HFFc6 (cell line): ENCODE measurements at regions not wholly inside any gene's neighbourhood (a gene's known extent, or its start where the extent isn't known, plus 50 kb on each side); places are given as distances from the start of the nearest gene placed in this dataset.

Experiments
- DNase-seq: peaks from one replicate; pipeline ENCODE4 v3.0.0-alpha.2; 2018
- H3K27ac Mint-ChIP-seq: 2 replicates; pipeline ENCODE4 v1.8.0; 2020; ENCODE audit warnings: mild to moderate bottlenecking, mixed read lengths
- H3K27me3 Mint-ChIP-seq: 2 replicates; pipeline ENCODE4 v1.8.0; 2021; ENCODE audit warnings: mild to moderate bottlenecking, moderate library complexity, mixed read lengths; ENCODE audit not compliant: insufficient read depth
- H3K36me3 Mint-ChIP-seq: 2 replicates; pipeline ENCODE4 v1.8.0; 2021; ENCODE audit warnings: low read depth, mixed read lengths
- H3K4me1 Mint-ChIP-seq: 2 replicates; pipeline ENCODE4 v1.8.0; 2020; ENCODE audit warnings: low read depth, mixed read lengths
- H3K4me3 Mint-ChIP-seq: 2 replicates; pipeline ENCODE4 v1.8.0; 2020; ENCODE audit warnings: mild to moderate bottlenecking, moderate library complexity, mixed read lengths
- H3K9me3 Mint-ChIP-seq: 2 replicates; pipeline ENCODE4 v1.8.0; 2020; ENCODE audit warnings: mild to moderate bottlenecking, mixed read lengths
- TF ChIP-seq, protein P1 (sequence below): fragments of 200-600 bp; sonication (generic); IDR thresholded peaks from 2 replicates; pipeline ENCODE4 v1.5.0; 2021; ENCODE audit warnings: antibody characterized with exemption, mild to moderate bottlenecking

DNA sequence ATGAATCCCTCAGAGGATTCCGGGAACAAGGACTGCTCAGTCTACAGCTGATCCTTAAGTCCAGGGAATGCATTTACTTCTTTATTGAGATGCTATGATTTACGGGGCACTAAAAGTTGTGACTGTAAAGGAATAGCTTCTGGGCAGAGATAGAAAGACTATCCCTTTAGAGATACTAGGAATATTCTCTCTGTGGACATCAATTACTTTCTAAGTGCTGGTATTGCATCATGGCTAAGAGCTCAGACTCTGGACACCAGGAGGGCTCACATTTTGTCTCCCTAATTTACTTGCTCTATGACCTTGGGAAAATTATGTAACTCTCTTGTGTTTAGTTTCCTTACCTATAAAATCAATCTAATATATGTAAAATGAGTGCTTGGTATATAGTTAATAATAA is 131.4 kb downstream of the AKAIN1 start:
- H3K9me3 Mint-ChIP-seq = peaks cover 10% of the 10 kb centered on the region
- TF ChIP-seq, protein P1, sequence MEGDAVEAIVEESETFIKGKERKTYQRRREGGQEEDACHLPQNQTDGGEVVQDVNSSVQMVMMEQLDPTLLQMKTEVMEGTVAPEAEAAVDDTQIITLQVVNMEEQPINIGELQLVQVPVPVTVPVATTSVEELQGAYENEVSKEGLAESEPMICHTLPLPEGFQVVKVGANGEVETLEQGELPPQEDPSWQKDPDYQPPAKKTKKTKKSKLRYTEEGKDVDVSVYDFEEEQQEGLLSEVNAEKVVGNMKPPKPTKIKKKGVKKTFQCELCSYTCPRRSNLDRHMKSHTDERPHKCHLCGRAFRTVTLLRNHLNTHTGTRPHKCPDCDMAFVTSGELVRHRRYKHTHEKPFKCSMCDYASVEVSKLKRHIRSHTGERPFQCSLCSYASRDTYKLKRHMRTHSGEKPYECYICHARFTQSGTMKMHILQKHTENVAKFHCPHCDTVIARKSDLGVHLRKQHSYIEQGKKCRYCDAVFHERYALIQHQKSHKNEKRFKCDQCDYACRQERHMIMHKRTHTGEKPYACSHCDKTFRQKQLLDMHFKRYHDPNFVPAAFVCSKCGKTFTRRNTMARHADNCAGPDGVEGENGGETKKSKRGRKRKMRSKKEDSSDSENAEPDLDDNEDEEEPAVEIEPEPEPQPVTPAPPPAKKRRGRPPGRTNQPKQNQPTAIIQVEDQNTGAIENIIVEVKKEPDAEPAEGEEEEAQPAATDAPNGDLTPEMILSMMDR = no peak

DNA sequence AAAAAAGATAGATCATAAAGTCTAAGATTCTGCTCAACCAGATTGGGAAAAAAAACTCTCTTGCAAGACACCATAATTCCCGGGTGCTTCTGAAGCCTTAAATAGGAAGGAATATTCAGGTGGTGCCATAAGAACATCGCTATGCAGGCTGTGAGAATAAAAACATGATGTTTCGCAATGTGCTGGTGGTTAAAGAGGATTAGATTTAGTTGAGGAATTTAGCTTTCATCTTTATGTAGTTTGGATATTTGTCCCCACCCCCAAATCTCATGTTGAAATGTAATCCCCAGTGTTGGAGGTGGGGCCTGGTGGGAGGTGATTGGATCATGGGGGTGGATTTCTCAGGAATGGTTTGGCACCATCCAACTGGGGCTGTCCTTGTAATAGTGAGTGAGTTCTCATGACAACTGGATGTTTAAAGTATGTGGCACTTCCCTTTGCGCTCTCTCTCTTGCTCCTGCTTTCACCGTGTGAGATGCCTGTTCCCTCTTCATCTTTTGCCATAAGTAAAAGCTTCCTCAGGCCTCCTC is 132.2 kb downstream of the AKAIN1 start:
- Mint-ChIP-seq H3K27me3 (no peaks in the 10 kb centered on the region; the same call in 1 of the 2 replicates), H3K4me1 (no peaks in the 10 kb centered on the region), H3K4me3 (no peak overlapping the region), H3K9me3 (peaks cover 10% of the 10 kb centered on the region), H3K36me3 (no peaks in the 10 kb centered on the region; the same call in 1 of the 2 replicates), H3K27ac (no peak overlapping the region)
- TF ChIP-seq, protein P1 = no peak
- no peak for DNase-seq

More for the DNA sequence above, 131.4 kb downstream of the AKAIN1 start:
- Mint-ChIP-seq H3K4me3 (no peak overlapping the region), H3K4me1 (no peaks in the 10 kb centered on the region), H3K27ac (no peak overlapping the region), H3K27me3 (no peaks in the 10 kb centered on the region; the same call in 1 of the 2 replicates), H3K36me3 (no peaks in the 10 kb centered on the region; the same call in 1 of the 2 replicates)
- no peak for DNase-seq

GRCh38 chr18:5061785-5062184 is 135.3 kb downstream of the AKAIN1 start:
- Mint-ChIP-seq H3K4me3 (no peak overlapping the region), H3K27ac (no peak overlapping the region), H3K9me3 (peaks cover 8% of the 10 kb centered on the region)

GRCh38 chr18:5060543-5060942 is 136.5 kb downstream of the AKAIN1 start:
- no peak for DNase-seq
- H3K4me1 Mint-ChIP-seq = no peaks in the 10 kb centered on the region
- peaks cover 3% of the 10 kb centered on the region; the same call in 1 of the 2 replicates for H3K27me3 Mint-ChIP-seq
- no peak overlapping the region for H3K27ac Mint-ChIP-seq
- TF ChIP-seq, protein P1 = no peak
- no peak overlapping the region for H3K4me3 Mint-ChIP-seq
- no peaks in the 10 kb centered on the region; the same call in 1 of the 2 replicates for H3K36me3 Mint-ChIP-seq
- H3K9me3 Mint-ChIP-seq = peaks cover 4% of the 10 kb centered on the region; the same call in 1 of the 2 replicates

More at GRCh38 chr18:5061785-5062184, 135.3 kb downstream of the AKAIN1 start:
- DNase-seq = no peak
- peaks cover 3% of the 10 kb centered on the region; the same call in 1 of the 2 replicates for H3K27me3 Mint-ChIP-seq
- H3K4me1 Mint-ChIP-seq = no peaks in the 10 kb centered on the region
- TF ChIP-seq, protein P1 = no peak
- H3K36me3 Mint-ChIP-seq = no peaks in the 10 kb centered on the region; the same call in 1 of the 2 replicates

DNA sequence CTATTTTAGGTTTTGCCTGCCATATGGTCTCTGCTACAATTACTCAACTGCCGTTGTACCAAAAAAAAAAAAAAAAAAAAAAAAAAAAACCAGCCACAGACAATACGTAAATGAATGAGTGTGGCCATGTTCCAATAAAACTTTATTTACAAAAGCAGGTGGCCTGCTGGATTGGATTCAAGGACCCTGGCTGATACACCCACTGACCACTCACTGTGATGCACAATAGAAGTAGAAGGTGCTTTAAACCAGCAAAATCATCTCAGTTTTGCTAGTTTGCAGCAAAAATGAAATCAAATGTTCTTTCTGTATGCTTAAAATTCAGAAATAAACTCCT is 137.4 kb downstream of the AKAIN1 start:
- TF ChIP-seq, protein P1 = no peak
- Mint-ChIP-seq H3K27me3 (peaks cover 3% of the 10 kb centered on the region; the same call in 1 of the 2 replicates), H3K36me3 (no peaks in the 10 kb centered on the region; the same call in 1 of the 2 replicates), H3K4me3 (no peak overlapping the region), H3K27ac (no peak overlapping the region), H3K4me1 (no peaks in the 10 kb centered on the region), H3K9me3 (peaks cover 4% of the 10 kb centered on the region; the same call in 1 of the 2 replicates)
- DNase-seq = no peak
